Retinal pigment epithelial cell (primary cell): ENCODE measurements at regions not wholly inside any gene's neighbourhood (a gene's known extent, or its start where the extent isn't known, plus 50 kb on each side); places are given as distances from the start of the nearest gene placed in this dataset.

Experiments used
- DNase-seq: peaks from one replicate; pipeline ENCODE4 v3.0.0-alpha.2; 2010; ENCODE audit warnings: low read depth
- H3K4me3 ChIP-seq: 2 replicates; pipeline ENCODE4 v1.5.1; 2011; ENCODE audit warnings: mild to moderate bottlenecking, low read length, control low read depth, moderate library complexity
- CTCF ChIP-seq: conservative IDR thresholded peaks from 2 replicates; pipeline ENCODE4 v1.5.1; 2011; ENCODE audit warnings: low read depth, low read length, control low read depth, inconsistent platforms

GRCh38 chr9:108156270-108156998, 666.9 kb upstream of the KLF4 start:
- TF ChIP-seq CTCF = no peak
- DNase-seq = no peak
- H3K4me3 ChIP-seq = no peak overlapping the region

DNA sequence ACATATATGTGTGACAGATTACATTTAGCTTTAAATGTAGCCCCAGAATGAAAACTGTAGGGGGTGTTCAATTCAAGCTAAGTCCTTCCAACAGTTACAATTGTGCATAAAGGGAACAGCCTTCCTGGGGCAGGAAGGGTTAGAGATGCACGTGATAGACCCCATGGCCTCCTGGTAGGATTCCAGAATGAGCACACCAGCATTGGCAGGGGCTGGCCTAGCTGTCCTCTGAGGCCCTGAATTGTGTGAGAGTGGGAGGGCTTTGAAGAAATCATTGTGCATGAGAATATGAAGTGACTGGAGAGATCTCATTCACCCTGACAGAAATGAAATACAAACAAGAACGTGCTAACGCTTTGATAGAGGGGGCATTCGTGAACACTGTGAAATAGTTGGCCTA, 663.8 kb upstream of the KLF4 start:
- no peak overlapping the region for H3K4me3 ChIP-seq
- DNase-seq = no peak
- no peak for TF ChIP-seq CTCF

DNA sequence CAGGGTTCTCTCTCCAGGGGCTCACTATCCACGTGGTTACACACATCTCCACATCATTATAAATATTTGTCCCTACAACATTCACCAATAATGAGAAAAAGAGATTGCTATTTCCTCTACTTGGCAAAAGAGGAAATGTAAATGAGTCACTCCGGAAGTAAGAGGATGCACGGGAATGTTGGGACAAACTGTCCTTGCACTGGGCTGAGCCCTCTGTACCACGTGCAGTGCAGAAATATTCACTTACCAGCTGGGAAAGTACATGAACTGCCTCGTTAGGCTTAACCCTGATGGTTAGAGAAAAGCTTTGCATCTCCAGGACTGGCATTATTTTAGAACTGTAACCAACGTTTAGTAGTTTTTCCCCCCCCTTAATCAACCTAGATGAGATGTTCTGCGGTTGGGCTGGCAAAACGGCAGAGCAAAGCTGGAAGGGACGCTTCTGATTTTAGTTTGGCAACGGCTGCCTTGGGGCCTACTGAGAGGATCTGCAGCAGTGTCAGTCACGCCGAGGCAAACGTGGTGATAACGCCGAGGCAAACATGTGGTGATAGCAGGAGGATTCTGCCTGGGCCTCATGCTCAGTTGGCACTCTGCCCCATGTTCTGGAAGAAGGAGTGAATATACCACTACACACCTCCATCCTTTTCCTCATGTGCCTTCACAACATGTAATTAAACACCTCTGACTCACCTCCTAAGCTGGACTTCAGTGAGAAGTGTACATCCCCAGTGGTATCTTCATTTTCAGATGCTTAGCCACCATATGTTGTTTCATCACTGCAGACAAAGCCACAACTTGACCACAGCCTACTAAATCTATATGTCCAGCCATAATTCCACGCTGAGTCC, 661.4 kb upstream of the KLF4 start:
- no peak for TF ChIP-seq CTCF
- no peak overlapping the region for H3K4me3 ChIP-seq
- DNase-seq = no peak

DNA sequence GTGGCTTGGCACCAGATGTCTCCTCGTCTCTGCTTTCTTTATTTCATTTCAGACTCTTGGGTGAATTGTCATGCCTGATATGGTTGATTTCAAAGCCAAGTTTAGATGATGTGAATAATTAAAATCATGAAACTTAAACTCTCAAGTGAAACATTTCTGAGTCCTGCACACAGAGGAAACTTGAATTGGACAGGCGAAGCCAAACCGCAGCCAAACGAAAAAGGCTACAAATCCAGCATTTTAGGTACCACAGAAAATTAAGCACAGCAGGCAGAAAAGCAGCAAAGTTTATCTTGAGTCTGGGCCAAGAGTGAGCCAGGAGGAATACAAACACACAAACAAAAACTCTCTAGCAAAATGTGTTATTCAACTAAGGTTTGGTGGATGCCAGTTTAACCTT, 659.8 kb upstream of the KLF4 start:
- no peak overlapping the region for H3K4me3 ChIP-seq
- no peak for TF ChIP-seq CTCF
- no peak for DNase-seq

- DNase-seq = peak; percentile 62
- peak; percentile 23 for TF ChIP-seq CTCF
- no peak overlapping the region for H3K4me3 ChIP-seq
Observed at GRCh38 chr9:108142504-108143201, 653.1 kb upstream of the KLF4 start.

DNA sequence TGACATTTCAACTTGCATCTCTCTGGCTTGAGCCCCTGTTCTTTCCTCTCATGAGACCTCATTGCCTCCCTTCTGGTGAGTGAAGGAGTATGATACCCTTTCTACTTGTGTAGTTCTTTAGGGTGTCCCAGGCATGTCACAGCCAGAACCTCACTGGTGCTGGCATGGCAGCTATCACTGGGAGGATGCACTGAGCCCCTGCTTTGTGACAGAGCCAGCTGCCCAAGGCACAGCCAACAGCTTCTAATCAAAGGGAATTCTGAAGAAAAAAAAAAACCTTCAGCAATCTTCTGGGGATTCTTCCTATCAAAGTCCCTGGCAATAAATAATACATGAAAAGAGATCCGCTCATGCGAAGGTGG, 652.6 kb upstream of the KLF4 start:
- no peak overlapping the region for H3K4me3 ChIP-seq
- TF ChIP-seq CTCF = no peak
- DNase-seq = no peak
